HepG2 (cell line): ENCODE measurements at regions not wholly inside any gene's neighbourhood (a gene's known extent, or its start where the extent isn't known, plus 50 kb on each side); places are given as distances from the start of the nearest gene placed in this dataset.
A peak's percentile ranks its signal among the peaks of the same experiment; 100 is the strongest.

Experiments used
- ATAC-seq: fragments of 200-7000 bp; cut with Tn5 transposase; 3 replicates; pipeline ENCODE4 v1.9.1; 2020; ENCODE audit warnings: mild to moderate bottlenecking, moderate library complexity
- BruUV-seq: library from RNA; stranded (reverse); fragments of 400-500 nt; replicated peaks from 2 replicates; lab custom pipeline; 2021; lab: Mats Ljungman, UMichigan
- CTCF ChIA-PET: fragments of 300-600 bp; formaldehyde crosslinking; extraction: SDS; loops from one replicate; lab custom pipeline; 2021; ENCODE audit warnings: low total read pairs, inconsistent platforms, low intra/inter-chr PET ratio; lab: Yijun Ruan, JAX
- POLR2A ChIA-PET: fragments of 350-600 bp; sonication (Branson Sonifier 250); formaldehyde crosslinking; loops from one replicate; lab custom pipeline; 2020; ENCODE audit warnings: antibody characterized with exemption, inconsistent platforms; lab: Yijun Ruan, JAX
- DNase-seq: peaks from one replicate; pipeline ENCODE4 v3.0.0-alpha.2; 2015; ENCODE audit warnings: low spot score
- FAIRE-seq: peaks from 3 replicates; lab custom pipeline; 2011; peaks lifted over from hg19 to GRCh38; lab: Jason Lieb, UNC
- H2AFZ ChIP-seq: one replicate; pipeline ENCODE4 v1.6.1; 2011; ENCODE audit warnings: low read length, inconsistent platforms
- H3K27ac ChIP-seq: fragments of 300-600 bp; 3 replicates; pipeline ENCODE4 v1.8.0; 2011; ENCODE audit warnings: mixed run types, mild to moderate bottlenecking, mixed read lengths, low read length, inconsistent platforms; ENCODE audit not compliant: insufficient read depth; ENCODE audit errors: extremely low read length
- H3K27me3 ChIP-seq, 2 experiments: fragments of 200-600 bp in 1 of 2; 2 replicates in 1 of 2; 3 replicates in 1 of 2; pipeline versions ENCODE4 v1.6.0 to v1.8.0; 2011; ENCODE audit warnings: low read length in 2 of 2, mild to moderate bottlenecking in 2 of 2, moderate library complexity in 2 of 2, inconsistent platforms in 1 of 2; ENCODE audit not compliant: insufficient read depth in 2 of 2, control insufficient read depth in 1 of 2
- H3K36me3 ChIP-seq, 2 experiments: fragments of 200-600 bp in 1 of 2; replicated peaks in 1 of 2; 2 replicates in 1 of 2; 3 replicates in 1 of 2; pipeline versions ENCODE4 v1.5.1 to v1.8.0; 2011; ENCODE audit warnings: low read length in 2 of 2, inconsistent platforms in 1 of 2; ENCODE audit not compliant: insufficient read depth in 2 of 2, control insufficient read depth in 1 of 2
- H3K4me1 ChIP-seq: 2 replicates; pipeline ENCODE4 v1.5.1; 2012; ENCODE audit warnings: low read length, inconsistent platforms; ENCODE audit not compliant: insufficient read depth
- H3K4me2 ChIP-seq: 2 replicates; pipeline ENCODE4 v1.6.0; 2011; ENCODE audit warnings: low read depth, low read length, inconsistent platforms
- H3K4me3 ChIP-seq, 3 experiments: fragments of 200-600 bp in 1 of 3; sonication (generic), shearing (Covaris generic) in 1 of 3; replicated peaks in 1 of 3; 2 replicates each; pipeline ENCODE4 v1.5.1; 2011 to 2016; ENCODE audit warnings: low read length in 3 of 3, inconsistent platforms in 2 of 3, low read depth in 2 of 3, mild to moderate bottlenecking in 2 of 3, control low read depth in 1 of 3, mixed read lengths in 1 of 3; ENCODE audit not compliant: insufficient read depth in 1 of 3
- H3K79me2 ChIP-seq: one replicate; pipeline ENCODE4 v1.6.1; 2011; ENCODE audit warnings: low read length, inconsistent platforms; ENCODE audit not compliant: insufficient read depth
- H3K9ac ChIP-seq: 2 replicates; pipeline ENCODE4 v1.6.0; 2011; ENCODE audit warnings: mild to moderate bottlenecking, low read depth, low read length, inconsistent platforms; ENCODE audit not compliant: insufficient read depth
- H3K9me3 ChIP-seq: 2 replicates; pipeline ENCODE4 v1.5.1; 2012; ENCODE audit warnings: mild to moderate bottlenecking, low read length
- H4K20me1 ChIP-seq: 2 replicates; pipeline ENCODE4 v1.6.0; 2011; ENCODE audit warnings: inconsistent platforms, mild to moderate bottlenecking, low read length, moderate library complexity; ENCODE audit not compliant: insufficient read depth
- ATRX ChIP-seq: sonication (generic); formaldehyde crosslinking; IDR thresholded peaks from 2 replicates; pipeline ENCODE4 v1.4.0; 2020; ENCODE audit warnings: missing genetic modification reagents, borderline replicate concordance
- BRF2 ChIP-seq: sonication (generic); formaldehyde crosslinking; IDR thresholded peaks from 2 replicates; pipeline ENCODE4 v1.8.1; 2022; ENCODE audit warnings: mild to moderate bottlenecking, missing genetic modification reagents
- IRF1 ChIP-seq: sonication (generic); formaldehyde crosslinking; IDR thresholded peaks from 2 replicates; pipeline ENCODE4 v1.4.0; 2020; ENCODE audit warnings: low read depth, mild to moderate bottlenecking, missing genetic modification reagents
- MAFF ChIP-seq: IDR thresholded peaks from 2 replicates; pipeline ENCODE4 v1.6.1; 2011; ENCODE audit warnings: low read depth, low read length, improper control_type of control experiment
- MAFK ChIP-seq, 2 experiments: IDR thresholded peaks in 1 of 2; conservative IDR thresholded peaks in 1 of 2; 2 replicates each; pipeline ENCODE4 v1.6.1; 2011; ENCODE audit warnings: improper control_type of control experiment in 2 of 2, low read length in 2 of 2
- MED13 ChIP-seq: sonication (generic); formaldehyde crosslinking; IDR thresholded peaks from 2 replicates; pipeline ENCODE4 v1.5.0; 2020; ENCODE audit warnings: missing genetic modification reagents
- PREB ChIP-seq: sonication (generic); formaldehyde crosslinking; IDR thresholded peaks from 2 replicates; pipeline ENCODE4 v1.4.0; 2020; ENCODE audit warnings: missing genetic modification reagents
- RARA ChIP-seq: IDR thresholded peaks from 2 replicates; pipeline ENCODE4 v1.6.1; 2016; ENCODE audit warnings: missing genetic modification reagents, missing compliant biosample characterization
- ZNF101 ChIP-seq: sonication (generic); formaldehyde crosslinking; IDR thresholded peaks from 2 replicates; pipeline ENCODE4 v1.4.0; 2020; ENCODE audit warnings: mild to moderate bottlenecking, low read depth, missing genetic modification reagents, borderline replicate concordance
- ZNF343 ChIP-seq: sonication (generic); formaldehyde crosslinking; IDR thresholded peaks from 2 replicates; pipeline ENCODE4 v1.4.0; 2020; ENCODE audit warnings: mild to moderate bottlenecking, missing genetic modification reagents
- ZNF629 ChIP-seq: sonication (generic); formaldehyde crosslinking; conservative IDR thresholded peaks from 2 replicates; pipeline ENCODE4 v1.5.0; 2020; ENCODE audit warnings: missing genetic modification reagents
- ZNF720 ChIP-seq: sonication (generic); formaldehyde crosslinking; IDR thresholded peaks from 2 replicates; pipeline ENCODE4 v1.4.0; 2020; ENCODE audit warnings: missing genetic modification reagents
- ZNF784 ChIP-seq: sonication (generic); formaldehyde crosslinking; IDR thresholded peaks from 2 replicates; pipeline ENCODE4 v1.5.1; 2020; ENCODE audit warnings: missing genetic modification reagents, mild to moderate bottlenecking, borderline replicate concordance
- WGBS: methylation state at CpG from one replicate; pipeline ENCODE4 v1.1.6; 2017; ENCODE audit warnings: low lambda C conversion rate; 5-methylcytosine and 5-hydroxymethylcytosine counted together
- in situ Hi-C: cut with HindIII; loops from 2 replicates; pipeline ENCODE4 v1.10.0; 2017; ENCODE audit warnings: low pct_unique_long_range_greater_than_20kb; ENCODE audit not compliant: extremely low pct_ligation_motif_present
- intact Hi-C: fragments of 100-400 bp; cut with micrococcal nuclease; formaldehyde crosslinking; loops from one replicate; pipeline ENCODE4 v1.10.0; 2022; ENCODE audit not compliant: unreplicated experiment

- DNase-seq (no peak), FAIRE-seq (no peak), ATAC-seq (no peak)
- no peak overlapping the region for H2AFZ ChIP-seq
- H3K27me3 ChIP-seq, result no peaks in the 10 kb centered on the region
- H3K27ac ChIP-seq, result no peak overlapping the region
- no peaks in the 10 kb centered on the region for H4K20me1 ChIP-seq
- no peaks in the 10 kb centered on the region for H3K36me3 ChIP-seq
- no peaks in the 10 kb centered on the region for H3K79me2 ChIP-seq
- no peak overlapping the region for H3K9ac ChIP-seq
- no peaks in the 10 kb centered on the region for H3K9me3 ChIP-seq
- intact Hi-C loops, result no loop called here
- peaks cover 13% of the 10 kb centered on the region for H3K4me1 ChIP-seq
- BruUV-seq, result no TSS peak
- no peak overlapping the region for H3K4me3 ChIP-seq
- TF ChIP-seq ZNF720 (CRISPR knock-in tag), result no peak
- peak; percentile 2; the same call in 1 of the 2 replicates for TF ChIP-seq MAFF
- peak in 1 of 2 experiments; percentile 47; a peak in 1 of 4 replicates for TF ChIP-seq MAFK (conservative IDR thresholded peaks at IDR 0.05 in 1 of 2, IDR thresholded peaks at IDR 0.05 in 1 of 2; ENCODE audit: low read length in 2 of 2)
- ChIA-PET POLR2A (interaction anchor here (1.5 kb wide), 1 partner anchor 46 kb away, joined by 3 read pairs; no protein-coding TSS in a partner anchor), CTCF (no interaction called here)
- 90% methylated on average over 8 of the region's 8 CpGs for WGBS
- in situ Hi-C loops, result no loop called here
- H3K4me2 ChIP-seq, result no peak overlapping the region
Measured at GRCh38 chr10:28985137-28985885, 303.6 kb upstream of the LYZL1 start.

GRCh38 chr10:28986117-28986792 lies 302.6 kb upstream of the LYZL1 start:
- no peak for ATAC-seq
- BruUV-seq, result no TSS peak
- H3K4me1 ChIP-seq, result peaks cover 17% of the 10 kb centered on the region
- intact Hi-C loops, result no loop called here
- in situ Hi-C loops, result no loop called here
- H3K9ac ChIP-seq, result no peak overlapping the region
- no peak overlapping the region for H3K27ac ChIP-seq
- no peaks in the 10 kb centered on the region for H3K79me2 ChIP-seq
- H3K27me3 ChIP-seq, result no peaks in the 10 kb centered on the region
- DNase-seq, result no peak
- ChIA-PET CTCF (no interaction called here), POLR2A (interaction anchor here (1.5 kb wide), 1 partner anchor 47 kb away, joined by 3 read pairs; no protein-coding TSS in a partner anchor)
- H2AFZ ChIP-seq, result no peak overlapping the region
- no peaks in the 10 kb centered on the region for H3K9me3 ChIP-seq
- no peak for FAIRE-seq
- no peak overlapping the region for H3K4me3 ChIP-seq
- no peak overlapping the region for H3K4me2 ChIP-seq
- WGBS, result 79% methylated on average over 7 of the region's 11 CpGs
- no peaks in the 10 kb centered on the region for H3K36me3 ChIP-seq
- H4K20me1 ChIP-seq, result no peaks in the 10 kb centered on the region
- TF ChIP-seq PREB (CRISPR knock-in tag) (no peak), ATRX (CRISPR knock-in tag) (no peak), ZNF784 (no peak), ZNF343 (CRISPR knock-in tag) (no peak), RARA (CRISPR knock-in tag) (no peak), BRF2 (CRISPR knock-in tag) (no peak), ZNF101 (CRISPR knock-in tag) (no peak), MED13 (no peak), IRF1 (CRISPR knock-in tag) (no peak), ZNF629 (CRISPR knock-in tag) (no peak)
